Activated B cell treated with CpG ODN at 0.5 μM for 24 hours (primary cell): ENCODE measurements at regions not wholly inside any gene's neighbourhood (a gene's known extent, or its start where the extent isn't known, plus 50 kb on each side); places are given as distances from the start of the nearest gene placed in this dataset.

Experiments
- ATAC-seq: fragments of 200-7000 bp; cut with Tn5 transposase; one replicate; pipeline ENCODE4 v1.10.0; 2021; ENCODE audit warnings: low read depth, mild to moderate bottlenecking, moderate library complexity
- CTCF ChIA-PET: fragments of 350-600 bp; sonication (Branson Sonifier 250); formaldehyde crosslinking; loops from one replicate; lab custom pipeline; 2021; ENCODE audit warnings: antibody characterized with exemption; lab: Charles Lee
- POLR2A ChIA-PET: fragments of 350-600 bp; sonication (Branson Sonifier 250); formaldehyde crosslinking; loops from one replicate; lab custom pipeline; 2021; ENCODE audit warnings: antibody characterized with exemption; lab: Charles Lee
- DNase-seq: peaks from one replicate; pipeline ENCODE4 v3.0.0; 2022
- H3K27ac Mint-ChIP-seq: one replicate; pipeline ENCODE4 v1.8.0; 2020; ENCODE audit warnings: mixed read lengths
- H3K27me3 Mint-ChIP-seq: one replicate; pipeline ENCODE4 v1.8.0; 2021; ENCODE audit warnings: mixed read lengths
- H3K36me3 Mint-ChIP-seq: one replicate; pipeline ENCODE4 v1.8.0; 2021; ENCODE audit warnings: low read depth, mixed read lengths
- H3K4me1 Mint-ChIP-seq: one replicate; pipeline ENCODE4 v1.8.0; 2021; ENCODE audit warnings: mixed read lengths
- H3K4me3 Mint-ChIP-seq: one replicate; pipeline ENCODE4 v1.8.0; 2020; ENCODE audit warnings: mild to moderate bottlenecking, mixed read lengths
- H3K9me3 Mint-ChIP-seq: one replicate; pipeline ENCODE4 v1.8.0; 2020; ENCODE audit warnings: mixed read lengths
- intact Hi-C: fragments of 100-400 bp; cut with micrococcal nuclease; formaldehyde crosslinking; loops from one replicate; pipeline ENCODE4 v1.15.1; 2024
- TF ChIP-seq, protein P1 (sequence below): fragments of 200-600 bp; IDR thresholded peaks from one replicate; pipeline ENCODE4 v1.8.0; 2022; ENCODE audit warnings: antibody characterized with exemption, mild to moderate bottlenecking

DNA sequence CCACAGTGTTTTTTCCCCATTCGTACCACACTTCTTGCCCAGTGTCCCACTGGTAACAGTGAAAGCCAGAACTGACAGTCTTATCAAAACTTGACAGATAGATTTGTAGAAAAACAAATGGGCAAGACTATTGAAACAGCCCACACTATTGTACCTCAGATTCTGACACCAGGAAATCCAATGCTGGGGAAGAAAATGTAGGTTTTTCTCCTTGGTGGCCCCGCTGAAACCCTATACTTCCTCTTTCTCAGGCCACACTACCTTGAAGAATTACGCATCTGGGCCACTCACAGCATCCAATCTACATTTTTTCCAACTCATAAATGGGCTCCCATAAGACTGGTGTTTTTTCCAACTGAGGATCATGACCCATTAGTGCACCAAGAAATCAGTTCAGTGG, 90.9 kb upstream of the HDDC2 start:
- DNase-seq = no peak
- POLR2A ChIA-PET = no interaction called here
- CTCF ChIA-PET = no interaction called here
- H3K4me1 Mint-ChIP-seq = peaks cover 11% of the 10 kb centered on the region
- H3K27me3 Mint-ChIP-seq = peaks cover 8% of the 10 kb centered on the region
- no peaks in the 10 kb centered on the region for H3K36me3 Mint-ChIP-seq
- H3K4me3 Mint-ChIP-seq = no peak overlapping the region
- TF ChIP-seq, protein P1, sequence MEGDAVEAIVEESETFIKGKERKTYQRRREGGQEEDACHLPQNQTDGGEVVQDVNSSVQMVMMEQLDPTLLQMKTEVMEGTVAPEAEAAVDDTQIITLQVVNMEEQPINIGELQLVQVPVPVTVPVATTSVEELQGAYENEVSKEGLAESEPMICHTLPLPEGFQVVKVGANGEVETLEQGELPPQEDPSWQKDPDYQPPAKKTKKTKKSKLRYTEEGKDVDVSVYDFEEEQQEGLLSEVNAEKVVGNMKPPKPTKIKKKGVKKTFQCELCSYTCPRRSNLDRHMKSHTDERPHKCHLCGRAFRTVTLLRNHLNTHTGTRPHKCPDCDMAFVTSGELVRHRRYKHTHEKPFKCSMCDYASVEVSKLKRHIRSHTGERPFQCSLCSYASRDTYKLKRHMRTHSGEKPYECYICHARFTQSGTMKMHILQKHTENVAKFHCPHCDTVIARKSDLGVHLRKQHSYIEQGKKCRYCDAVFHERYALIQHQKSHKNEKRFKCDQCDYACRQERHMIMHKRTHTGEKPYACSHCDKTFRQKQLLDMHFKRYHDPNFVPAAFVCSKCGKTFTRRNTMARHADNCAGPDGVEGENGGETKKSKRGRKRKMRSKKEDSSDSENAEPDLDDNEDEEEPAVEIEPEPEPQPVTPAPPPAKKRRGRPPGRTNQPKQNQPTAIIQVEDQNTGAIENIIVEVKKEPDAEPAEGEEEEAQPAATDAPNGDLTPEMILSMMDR = no peak
- no peaks in the 10 kb centered on the region for H3K9me3 Mint-ChIP-seq
- ATAC-seq = no peak
- no peak overlapping the region for H3K27ac Mint-ChIP-seq
- intact Hi-C loops = no loop called here

DNA sequence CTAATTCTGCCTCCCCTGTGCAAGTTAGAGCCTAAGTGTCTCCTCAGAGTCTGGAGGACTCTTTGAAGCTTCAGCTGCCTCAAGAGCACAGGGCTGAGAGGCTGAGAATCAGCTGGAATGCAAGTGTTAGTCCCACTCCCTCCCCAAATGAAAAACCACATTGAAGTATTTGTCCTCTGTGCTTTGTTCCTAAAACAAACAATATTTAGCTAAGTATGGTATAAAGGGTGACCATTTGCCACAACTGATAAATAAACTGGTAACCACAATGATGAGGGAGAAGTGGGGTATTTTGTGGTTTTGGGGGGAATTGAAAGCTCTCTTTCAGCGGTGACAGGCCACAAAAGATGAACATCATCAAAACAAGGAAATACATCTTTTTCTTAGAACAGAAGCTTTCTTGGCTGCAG, 91.7 kb upstream of the HDDC2 start:
- CTCF ChIA-PET = interaction anchor here (0.7 kb wide), 1 partner anchor 371 kb away, joined by 3 read pairs; no protein-coding TSS in a partner anchor
- ATAC-seq = no peak
- Mint-ChIP-seq H3K4me1 (peaks cover 11% of the 10 kb centered on the region), H3K36me3 (no peaks in the 10 kb centered on the region), H3K27ac (no peak overlapping the region), H3K4me3 (no peak overlapping the region), H3K9me3 (no peaks in the 10 kb centered on the region), H3K27me3 (peaks cover 8% of the 10 kb centered on the region)
- POLR2A ChIA-PET = no interaction called here
- TF ChIP-seq, protein P1 = no peak
- intact Hi-C loops = no loop called here
- DNase-seq = no peak

DNA sequence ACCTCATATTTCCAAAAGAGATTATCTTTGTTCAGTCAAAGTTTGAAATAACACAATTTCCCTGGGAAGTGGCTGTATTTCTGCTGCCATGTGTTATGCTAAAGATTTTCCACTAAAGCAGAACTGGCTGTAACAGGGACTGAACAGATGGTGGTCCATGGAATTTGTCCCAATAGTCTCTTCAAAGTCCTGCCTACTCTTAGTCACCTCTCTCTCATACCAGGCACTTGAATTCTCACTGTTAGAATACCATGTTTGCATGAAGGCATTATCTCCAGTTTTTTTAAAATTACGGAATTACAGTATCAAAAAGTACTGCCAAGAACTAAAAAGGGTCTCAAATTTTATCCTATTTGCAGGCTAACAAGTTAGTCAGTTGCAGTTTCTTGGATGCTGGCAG, 105.0 kb upstream of the HDDC2 start:
- Mint-ChIP-seq H3K4me3 (no peak overlapping the region), H3K27me3 (peaks cover 3% of the 10 kb centered on the region)
- CTCF ChIA-PET = no interaction called here

DNA sequence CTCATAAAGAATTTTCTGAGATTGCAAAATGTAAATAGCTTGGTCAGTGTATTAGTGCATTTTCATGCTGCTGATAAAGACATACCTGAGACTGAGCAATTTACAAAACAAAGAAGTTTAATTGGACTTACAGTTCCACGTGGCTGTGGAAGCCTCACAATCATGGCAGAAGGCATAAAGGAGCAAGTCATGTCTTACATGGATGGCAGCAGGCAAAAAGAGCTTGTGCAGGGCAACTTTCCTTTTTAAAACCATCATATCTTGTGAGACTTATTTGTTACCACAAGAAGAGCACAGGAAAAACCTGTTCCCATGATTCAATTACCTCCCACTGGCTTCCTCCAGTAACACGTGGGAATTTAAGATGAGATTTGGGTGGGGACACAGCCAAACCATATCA, 112.7 kb upstream of the HDDC2 start:
- no peaks in the 10 kb centered on the region for H3K4me1 Mint-ChIP-seq
- DNase-seq (no peak), ATAC-seq (no peak)
- H3K27me3 Mint-ChIP-seq = peaks cover 6% of the 10 kb centered on the region
- H3K27ac Mint-ChIP-seq = no peak overlapping the region
- intact Hi-C loops = no loop called here
- POLR2A ChIA-PET = no interaction called here
- CTCF ChIA-PET = no interaction called here
- H3K9me3 Mint-ChIP-seq = peaks cover 4% of the 10 kb centered on the region
- no peak overlapping the region for H3K4me3 Mint-ChIP-seq
- TF ChIP-seq, protein P1 = no peak
- no peaks in the 10 kb centered on the region for H3K36me3 Mint-ChIP-seq

More for the DNA sequence above, 105.0 kb upstream of the HDDC2 start:
- POLR2A ChIA-PET = no interaction called here
- TF ChIP-seq, protein P1 = no peak
- Mint-ChIP-seq H3K36me3 (no peaks in the 10 kb centered on the region), H3K27ac (no peak overlapping the region), H3K4me1 (no peaks in the 10 kb centered on the region), H3K9me3 (no peaks in the 10 kb centered on the region)
- no peak for ATAC-seq
- intact Hi-C loops = no loop called here
- DNase-seq = no peak

DNA sequence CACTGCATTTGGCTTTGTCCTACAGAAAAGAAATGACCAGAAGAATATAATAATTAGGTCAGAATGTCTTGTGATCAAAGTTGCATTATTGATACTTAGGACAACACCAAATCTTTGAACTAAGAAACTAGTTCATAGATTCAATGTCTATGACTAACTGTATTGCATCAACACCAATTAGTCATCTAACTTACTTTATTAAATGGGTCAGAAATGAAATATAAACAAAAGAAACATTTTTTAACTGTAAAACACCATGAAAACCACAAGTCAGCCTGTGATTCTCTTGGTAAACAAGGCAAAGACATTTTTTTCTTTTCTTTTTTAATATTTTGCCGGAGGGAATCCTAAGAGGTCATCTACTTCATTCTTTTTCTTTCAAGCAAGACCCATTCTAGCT, 114.1 kb upstream of the HDDC2 start:
- DNase-seq (no peak), ATAC-seq (no peak)
- H3K4me1 Mint-ChIP-seq = no peaks in the 10 kb centered on the region
- H3K27ac Mint-ChIP-seq = no peak overlapping the region
- intact Hi-C loops = no loop called here
- H3K27me3 Mint-ChIP-seq = peaks cover 6% of the 10 kb centered on the region
- TF ChIP-seq, protein P1 = no peak
- H3K36me3 Mint-ChIP-seq = no peaks in the 10 kb centered on the region
- POLR2A ChIA-PET = no interaction called here
- CTCF ChIA-PET = no interaction called here
- no peak overlapping the region for H3K4me3 Mint-ChIP-seq
- H3K9me3 Mint-ChIP-seq = peaks cover 4% of the 10 kb centered on the region
